H1 (cell line): ENCODE measurements at regions not wholly inside any gene's neighbourhood (a gene's known extent, or its start where the extent isn't known, plus 50 kb on each side); places are given as distances from the start of the nearest gene placed in this dataset.

Experiments
- CTCF ChIA-PET: fragments of 300-600 bp; sonication (Branson Sonifier 250); formaldehyde crosslinking; loops from one replicate; lab custom pipeline; 2021; ENCODE audit not compliant: partially characterized antibody; lab: Charles Lee
- POLR2A ChIA-PET: fragments of 300-600 bp; sonication (Branson Sonifier 250); formaldehyde crosslinking; loops from one replicate; lab custom pipeline; 2021; ENCODE audit warnings: inconsistent platforms; ENCODE audit not compliant: partially characterized antibody; lab: Charles Lee
- DNase-seq, 2 experiments: peaks; one replicate each; pipeline versions ENCODE4 v3.0.0 to v3.0.0-alpha.2; 2010 to 2022; ENCODE audit warnings: low spot score in 2 of 2, low read depth in 1 of 2, mixed read lengths in 1 of 2
- FAIRE-seq: peaks from 2 replicates; lab custom pipeline; 2011; peaks lifted over from hg19 to GRCh38; lab: Jason Lieb, UNC
- H2AFZ ChIP-seq: 2 replicates; pipeline ENCODE4 v1.8.1; 2012; ENCODE audit warnings: low read length, inconsistent platforms
- H2AK5ac ChIP-seq: 2 replicates; pipeline ENCODE4 v1.6.1; 2013; ENCODE audit warnings: low read depth, low read length
- H2BK120ac ChIP-seq: replicated peaks from 2 replicates; pipeline ENCODE3; 2013; ENCODE audit warnings: low read depth, low read length, inconsistent platforms
- H2BK12ac ChIP-seq: 2 replicates; pipeline ENCODE4 v1.6.1; 2013; ENCODE audit warnings: low read depth, low read length
- H2BK15ac ChIP-seq: 2 replicates; pipeline ENCODE4 v1.6.1; 2013; ENCODE audit warnings: low read length
- H2BK20ac ChIP-seq: 2 replicates; pipeline ENCODE4 v1.6.1; 2013; ENCODE audit warnings: low read length
- H2BK5ac ChIP-seq: 2 replicates; pipeline ENCODE4 v1.6.1; 2013; ENCODE audit warnings: low read depth, low read length
- H3K14ac ChIP-seq: 2 replicates; pipeline ENCODE4 v1.6.1; 2013; ENCODE audit warnings: inconsistent platforms; ENCODE audit not compliant: insufficient read length
- H3K18ac ChIP-seq: 2 replicates; pipeline ENCODE4 v1.6.1; 2013; ENCODE audit warnings: low read length; ENCODE audit errors: extremely low read depth
- H3K23ac ChIP-seq: 2 replicates; pipeline ENCODE4 v1.6.1; 2013; ENCODE audit warnings: inconsistent platforms; ENCODE audit not compliant: insufficient read length
- H3K23me2 ChIP-seq: 2 replicates; pipeline ENCODE4 v1.6.1; 2013; ENCODE audit warnings: low read depth, low read length
- H3K27ac ChIP-seq: 2 replicates; pipeline ENCODE4 v1.6.1; 2011; ENCODE audit warnings: low read depth, low read length, inconsistent platforms
- H3K27me3 ChIP-seq, 4 experiments: replicated peaks in 1 of 4; 1 replicate in 1 of 4; 2 replicates in 3 of 4; pipeline versions ENCODE4 v1.6.1 to v1.8.1; 2011 to 2013; ENCODE audit warnings: low read length in 3 of 4, mild to moderate bottlenecking in 3 of 4, inconsistent platforms in 2 of 4, mixed read lengths in 2 of 4, moderate library complexity in 1 of 4; ENCODE audit not compliant: control insufficient read depth in 3 of 4, insufficient read depth in 3 of 4; ENCODE audit errors: extremely low read depth in 1 of 4
- H3K36me3 ChIP-seq, 4 experiments: 2 replicates each; pipeline versions ENCODE4 v1.6.1 to v1.8.1; 2011 to 2013; ENCODE audit warnings: mild to moderate bottlenecking in 4 of 4, low read length in 3 of 4, moderate library complexity in 2 of 4, control low read depth in 1 of 4, inconsistent platforms in 1 of 4; ENCODE audit not compliant: insufficient read depth in 4 of 4, control insufficient read depth in 2 of 4
- H3K4ac ChIP-seq: replicated peaks from 2 replicates; pipeline ENCODE3; 2013; ENCODE audit warnings: low read length, low read depth, mixed read lengths, inconsistent platforms; ENCODE audit not compliant: insufficient read length
- H3K4me1 ChIP-seq, 4 experiments: replicated peaks in 1 of 4; 1 replicate in 1 of 4; 2 replicates in 3 of 4; pipeline versions ENCODE4 v1.6.1 to v1.8.1; 2011 to 2013; ENCODE audit warnings: low read length in 3 of 4, inconsistent platforms in 2 of 4, mixed read lengths in 1 of 4; ENCODE audit not compliant: insufficient read depth in 4 of 4, control insufficient read depth in 3 of 4
- H3K4me2 ChIP-seq, 2 experiments: 2 replicates each; pipeline versions ENCODE4 v1.6.1 to v1.8.1; 2011 to 2013; ENCODE audit warnings: low read depth in 2 of 2, low read length in 2 of 2, control low read depth in 1 of 2, inconsistent platforms in 1 of 2, mild to moderate bottlenecking in 1 of 2; ENCODE audit not compliant: insufficient read depth in 1 of 2
- H3K4me3 ChIP-seq, 4 experiments: fragments of 200-600, 300-600 bp in 1 of 4; sonication (generic), shearing (Covaris generic), sonication (Bioruptor Twin) in 1 of 4; 2 replicates each; pipeline versions ENCODE4 v1.5.1 to v1.8.1; 2011 to 2016; ENCODE audit warnings: low read length in 4 of 4, low read depth in 3 of 4, control low read depth in 2 of 4, inconsistent platforms in 2 of 4, mild to moderate bottlenecking in 2 of 4, mixed read lengths in 1 of 4, moderate library complexity in 1 of 4; ENCODE audit not compliant: insufficient read depth in 2 of 4; ENCODE audit errors: extremely low read depth in 1 of 4
- H3K56ac ChIP-seq: replicated peaks from 2 replicates; pipeline ENCODE3; 2013; ENCODE audit warnings: low read depth, mild to moderate bottlenecking, mixed read lengths, low read length, inconsistent platforms; ENCODE audit not compliant: insufficient read length
- H3K79me1 ChIP-seq: 2 replicates; pipeline ENCODE4 v1.6.1; 2013; ENCODE audit warnings: low read depth, low read length, control low read depth
- H3K79me2 ChIP-seq, 2 experiments: 2 replicates each; pipeline versions ENCODE4 v1.6.1 to v1.8.1; 2012 to 2013; ENCODE audit warnings: low read length in 2 of 2, mild to moderate bottlenecking in 2 of 2, inconsistent platforms in 1 of 2; ENCODE audit not compliant: insufficient read depth in 2 of 2, control insufficient read depth in 1 of 2
- H3K9ac ChIP-seq, 4 experiments: replicated peaks in 1 of 4; 1 replicate in 1 of 4; 2 replicates in 3 of 4; pipeline versions ENCODE4 v1.6.1 to v1.8.1; 2011 to 2013; ENCODE audit warnings: low read depth in 3 of 4, low read length in 3 of 4, control low read depth in 2 of 4, mild to moderate bottlenecking in 2 of 4, moderate library complexity in 2 of 4, inconsistent platforms in 1 of 4; ENCODE audit errors: extremely low read depth in 1 of 4
- H3K9me3 ChIP-seq, 2 experiments: 2 replicates each; pipeline versions ENCODE4 v1.6.1 to v1.8.1; 2012 to 2013; ENCODE audit warnings: mild to moderate bottlenecking in 2 of 2, moderate library complexity in 2 of 2, control low read depth in 1 of 2, inconsistent platforms in 1 of 2, low read depth in 1 of 2, low read length in 1 of 2, mixed read lengths in 1 of 2; ENCODE audit not compliant: insufficient read depth in 2 of 2
- H4K20me1 ChIP-seq, 2 experiments: replicated peaks in 1 of 2; 2 replicates each; pipeline versions ENCODE3 to v1.8.1; 2011 to 2013; ENCODE audit warnings: inconsistent platforms in 2 of 2, low read length in 2 of 2, mild to moderate bottlenecking in 1 of 2; ENCODE audit not compliant: insufficient read depth in 2 of 2, control insufficient read depth in 1 of 2
- H4K5ac ChIP-seq: 2 replicates; pipeline ENCODE4 v1.6.1; 2013; ENCODE audit warnings: low read length, low read depth, mixed read lengths, inconsistent platforms; ENCODE audit not compliant: insufficient read length
- H4K8ac ChIP-seq: 2 replicates; pipeline ENCODE4 v1.8.0; 2013; ENCODE audit warnings: mild to moderate bottlenecking, moderate library complexity, low read length, inconsistent platforms; ENCODE audit not compliant: insufficient read depth; ENCODE audit errors: extremely low read depth
- H4K91ac ChIP-seq: replicated peaks from 2 replicates; pipeline ENCODE3; 2013; ENCODE audit warnings: low read length, mixed read lengths, inconsistent platforms; ENCODE audit not compliant: insufficient read length
- ASH2L ChIP-seq: fragments of 200-600, 300-600 bp; sonication (generic); IDR thresholded peaks from one replicate; pipeline ENCODE4 v1.7.1; 2017; ENCODE audit warnings: low read length
- ATF3 ChIP-seq: IDR thresholded peaks from 2 replicates; pipeline ENCODE4 v1.6.1; 2011; ENCODE audit warnings: low read depth, mild to moderate bottlenecking, low read length; ENCODE audit not compliant: insufficient read depth
- BRCA1 ChIP-seq: IDR thresholded peaks from 2 replicates; pipeline ENCODE4 v1.6.1; 2012; ENCODE audit warnings: low read depth, low read length, improper control_type of control experiment
- CTBP2 ChIP-seq: IDR thresholded peaks from 2 replicates; pipeline ENCODE4 v1.7.0; 2011; ENCODE audit warnings: borderline replicate concordance, mild to moderate bottlenecking, moderate library complexity, mixed read lengths, low read length; ENCODE audit not compliant: insufficient read depth, insufficient read length
- GTF2F1 ChIP-seq: IDR thresholded peaks from 2 replicates; pipeline ENCODE4 v1.6.1; 2012; ENCODE audit warnings: low read depth, low read length, improper control_type of control experiment, borderline replicate concordance
- HDAC2 ChIP-seq, 2 experiments: fragments of 300-600 bp in 1 of 2; sonication (generic) in 1 of 2; IDR thresholded peaks; 2 replicates each; pipeline ENCODE4 v1.6.1; 2011 to 2012; ENCODE audit warnings: low read depth in 2 of 2, low read length in 2 of 2, mild to moderate bottlenecking in 2 of 2, moderate library complexity in 2 of 2, borderline replicate concordance in 1 of 2, inconsistent platforms in 1 of 2
- RXRA ChIP-seq: IDR thresholded peaks from 2 replicates; pipeline ENCODE4 v1.6.1; 2011; ENCODE audit warnings: low read depth, mild to moderate bottlenecking, low read length, moderate library complexity; ENCODE audit not compliant: insufficient read depth
- SP2 ChIP-seq: IDR thresholded peaks from 2 replicates; pipeline ENCODE4 v1.6.1; 2012; ENCODE audit warnings: mild to moderate bottlenecking, low read length, inconsistent platforms
- WGBS, 2 experiments: shearing (Covaris generic) in 1 of 2; methylation state at CpG; one replicate each; pipeline versions ENCODE4 v1.1.6 to v1.1.7; 2013 to 2015; ENCODE audit warnings: low lambda C conversion rate in 2 of 2, mixed read lengths in 2 of 2, inconsistent platforms in 1 of 2, low coverage in 1 of 2, missing lambda C conversion rate in 1 of 2; ENCODE audit not compliant: insufficient replicate concordance in 2 of 2, insufficient coverage in 1 of 2, insufficient read length in 1 of 2; ENCODE audit errors: extremely low coverage in 1 of 2, missing lambda C conversion rate in 1 of 2; 5-methylcytosine and 5-hydroxymethylcytosine counted together

GRCh38 chr5:175252234-175252805 lies 191.7 kb downstream of the DRD1 start:
- H2BK5ac ChIP-seq, result no peak overlapping the region
- H4K91ac ChIP-seq, result no peak overlapping the region
- H2BK20ac ChIP-seq, result no peak overlapping the region
- H3K9ac ChIP-seq, result no peak overlapping the region
- no peak overlapping the region for H3K23ac ChIP-seq
- no peak overlapping the region for H2AFZ ChIP-seq
- H3K27ac ChIP-seq, result no peak overlapping the region
- no peaks in the 10 kb centered on the region for H3K27me3 ChIP-seq
- 95% methylated on average over 4 of the region's 4 CpGs; no CpG with 5 or more reads in 1 of the 2 experiments for WGBS, 2 experiments
- H3K18ac ChIP-seq, result no peak overlapping the region
- H4K8ac ChIP-seq, result no peak overlapping the region
- H3K14ac ChIP-seq, result no peak overlapping the region
- H3K23me2 ChIP-seq, result no peaks in the 10 kb centered on the region
- H3K36me3 ChIP-seq, result no peaks in the 10 kb centered on the region
- no peak overlapping the region for H3K56ac ChIP-seq
- H3K4me2 ChIP-seq, result no peak overlapping the region
- FAIRE-seq, result no peak
- no peaks in the 10 kb centered on the region for H4K20me1 ChIP-seq
- ChIA-PET POLR2A (no interaction called here), CTCF (interaction anchor here (1.0 kb wide), 1 partner anchor 9 kb away, joined by 4 read pairs; no protein-coding TSS in a partner anchor)
- H3K4me1 ChIP-seq, result no peaks in the 10 kb centered on the region; a peak in 1 of 7 replicates
- H3K79me1 ChIP-seq, result no peaks in the 10 kb centered on the region
- H4K5ac ChIP-seq, result no peak overlapping the region
- H2BK15ac ChIP-seq, result no peak overlapping the region
- H3K4me3 ChIP-seq, result no peak overlapping the region
- H2BK120ac ChIP-seq, result no peak overlapping the region
- no peak for TF ChIP-seq ASH2L
- no peak for TF ChIP-seq GTF2F1
- TF ChIP-seq HDAC2 (IDR thresholded peaks at IDR 0.05; ENCODE audit: borderline replicate concordance in 1 of 2, low read depth in 2 of 2, low read length in 2 of 2), result no peak
- TF ChIP-seq ATF3, result no peak
- TF ChIP-seq BRCA1, result no peak
- TF ChIP-seq SP2, result no peak
- TF ChIP-seq CTBP2, result no peak
- TF ChIP-seq RXRA, result no peak
- TF ChIP-seq, all 59 proteins: peak for 0
- Histone ChIP-seq H3K79me2 (no peaks in the 10 kb centered on the region), H3K9me3 (no peaks in the 10 kb centered on the region), H3K4ac (no peak overlapping the region), H2AK5ac (no peak overlapping the region), H2BK12ac (no peak overlapping the region)
- DNase-seq, result no peak
